OCI-LY1 (cell line): ENCODE measurements at regions not wholly inside any gene's neighbourhood (a gene's known extent, or its start where the extent isn't known, plus 50 kb on each side); places are given as distances from the start of the nearest gene placed in this dataset.

ENCODE experiments used
- H2AFZ ChIP-seq: fragments of 200-600 bp; sonication (generic), shearing (Covaris generic); 2 replicates; pipeline ENCODE4 v1.6.0; 2014; ENCODE audit warnings: antibody characterized with exemption, mild to moderate bottlenecking, low read length
- H3F3A ChIP-seq: fragments of 200-600 bp; sonication (generic), shearing (Covaris generic); 2 replicates; pipeline ENCODE4 v1.6.0; 2014; ENCODE audit warnings: mild to moderate bottlenecking, antibody characterized with exemption, low read length, moderate library complexity; ENCODE audit not compliant: insufficient read depth
- H3K27ac ChIP-seq: fragments of 200-600 bp; sonication (generic); 2 replicates; pipeline ENCODE4 v1.5.1; 2014; ENCODE audit warnings: low read length, mixed run types, mild to moderate bottlenecking, low read depth; ENCODE audit not compliant: poor library complexity, severe bottlenecking
- H3K27me3 ChIP-seq: fragments of 200-600 bp; sonication (generic); 2 replicates; pipeline ENCODE4 v1.6.0; 2014; ENCODE audit warnings: antibody characterized with exemption, mild to moderate bottlenecking, low read length, moderate library complexity; ENCODE audit not compliant: insufficient read depth
- H3K36me3 ChIP-seq: fragments of 200-600 bp; sonication (generic); 2 replicates; pipeline ENCODE4 v1.6.1; 2014; ENCODE audit warnings: mild to moderate bottlenecking, antibody characterized with exemption, low read length, moderate library complexity, mixed read lengths; ENCODE audit not compliant: insufficient read depth
- H3K4me1 ChIP-seq: fragments of 200-600 bp; sonication (generic); 2 replicates; pipeline ENCODE4 v1.5.1; 2014; ENCODE audit warnings: mild to moderate bottlenecking, low read length, moderate library complexity; ENCODE audit not compliant: insufficient read depth, severe bottlenecking
- H3K4me2 ChIP-seq: fragments of 200-600 bp; sonication (generic), shearing (Covaris generic); 2 replicates; pipeline ENCODE4 v1.6.1; 2014; ENCODE audit warnings: low read length
- H3K4me3 ChIP-seq: fragments of 200-600 bp; sonication (generic); 2 replicates; pipeline ENCODE4 v1.5.1; 2014; ENCODE audit warnings: low read length, low read depth, mild to moderate bottlenecking, mixed read lengths; ENCODE audit not compliant: poor library complexity, severe bottlenecking
- H3K79me2 ChIP-seq: fragments of 200-600 bp; shearing (Covaris generic); 2 replicates; pipeline ENCODE4 v1.6.1; 2016; ENCODE audit warnings: mixed run types, low read length, mixed read lengths; ENCODE audit not compliant: insufficient read depth
- H3K9ac ChIP-seq: fragments of 200-600 bp; sonication (generic), shearing (Covaris generic); 2 replicates; pipeline ENCODE4 v1.6.1; 2014; ENCODE audit warnings: mild to moderate bottlenecking, low read length, mixed read lengths
- H3K9me2 ChIP-seq: fragments of 200-600 bp; sonication (generic), shearing (Covaris generic); 2 replicates; pipeline ENCODE4 v1.6.1; 2014; ENCODE audit warnings: low read depth, mild to moderate bottlenecking, low read length, mixed read lengths
- H3K9me3 ChIP-seq: fragments of 200-600 bp; shearing (Covaris generic); 2 replicates; pipeline ENCODE4 v1.6.1; 2014; ENCODE audit warnings: low read length, mixed read lengths
- H4K20me1 ChIP-seq: fragments of 200-600 bp; sonication (generic), shearing (Covaris generic); 2 replicates; pipeline ENCODE4 v1.6.0; 2016; ENCODE audit warnings: mild to moderate bottlenecking, low read length; ENCODE audit not compliant: insufficient read depth
- EZH2 ChIP-seq: fragments of 200-600 bp; sonication (generic), shearing (Covaris generic); IDR thresholded peaks from 2 replicates; pipeline ENCODE4 v1.8.0; 2017; ENCODE audit warnings: borderline replicate concordance, mixed run types, mild to moderate bottlenecking, antibody characterized with exemption, low read length, moderate library complexity, mixed read lengths
- TF ChIP-seq, protein P1 (sequence below): fragments of 200-600 bp; sonication (generic), shearing (Covaris generic); IDR thresholded peaks from 2 replicates; pipeline ENCODE4 v1.5.1; 2017; ENCODE audit warnings: mild to moderate bottlenecking, antibody characterized with exemption, low read length, moderate library complexity, mixed read lengths

DNA sequence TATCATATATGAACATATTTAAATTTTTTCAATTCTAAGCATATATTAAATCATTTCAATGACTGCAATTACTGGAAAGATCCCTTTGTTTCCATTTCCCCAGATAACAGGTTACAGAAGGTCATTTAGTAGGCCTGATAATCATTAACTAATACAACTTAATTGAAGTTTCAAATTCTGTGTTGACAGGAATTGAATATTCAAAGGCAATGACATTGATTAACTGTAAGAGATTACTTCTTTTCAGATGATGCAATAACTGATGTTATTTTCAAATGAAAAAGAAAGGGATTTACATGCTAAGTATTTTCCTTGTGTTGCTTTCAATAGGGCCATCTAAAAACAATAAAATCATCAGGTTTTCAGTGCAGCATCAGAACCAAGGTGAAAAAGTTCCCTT, 81.1 kb upstream of the ENPEP start:
- no peak overlapping the region for H3K4me2 ChIP-seq
- no peaks in the 10 kb centered on the region for H3K4me1 ChIP-seq
- no peaks in the 10 kb centered on the region for H3K9me2 ChIP-seq
- no peaks in the 10 kb centered on the region for H3F3A ChIP-seq
- no peaks in the 10 kb centered on the region for H3K27me3 ChIP-seq
- H3K9me3 ChIP-seq = no peaks in the 10 kb centered on the region
- no peaks in the 10 kb centered on the region for H3K36me3 ChIP-seq
- no peaks in the 10 kb centered on the region for H3K79me2 ChIP-seq
- no peak overlapping the region for H3K27ac ChIP-seq
- H4K20me1 ChIP-seq = no peaks in the 10 kb centered on the region
- no peak overlapping the region for H3K9ac ChIP-seq
- no peak overlapping the region for H2AFZ ChIP-seq
- TF ChIP-seq, protein P1, sequence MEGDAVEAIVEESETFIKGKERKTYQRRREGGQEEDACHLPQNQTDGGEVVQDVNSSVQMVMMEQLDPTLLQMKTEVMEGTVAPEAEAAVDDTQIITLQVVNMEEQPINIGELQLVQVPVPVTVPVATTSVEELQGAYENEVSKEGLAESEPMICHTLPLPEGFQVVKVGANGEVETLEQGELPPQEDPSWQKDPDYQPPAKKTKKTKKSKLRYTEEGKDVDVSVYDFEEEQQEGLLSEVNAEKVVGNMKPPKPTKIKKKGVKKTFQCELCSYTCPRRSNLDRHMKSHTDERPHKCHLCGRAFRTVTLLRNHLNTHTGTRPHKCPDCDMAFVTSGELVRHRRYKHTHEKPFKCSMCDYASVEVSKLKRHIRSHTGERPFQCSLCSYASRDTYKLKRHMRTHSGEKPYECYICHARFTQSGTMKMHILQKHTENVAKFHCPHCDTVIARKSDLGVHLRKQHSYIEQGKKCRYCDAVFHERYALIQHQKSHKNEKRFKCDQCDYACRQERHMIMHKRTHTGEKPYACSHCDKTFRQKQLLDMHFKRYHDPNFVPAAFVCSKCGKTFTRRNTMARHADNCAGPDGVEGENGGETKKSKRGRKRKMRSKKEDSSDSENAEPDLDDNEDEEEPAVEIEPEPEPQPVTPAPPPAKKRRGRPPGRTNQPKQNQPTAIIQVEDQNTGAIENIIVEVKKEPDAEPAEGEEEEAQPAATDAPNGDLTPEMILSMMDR = no peak
- TF ChIP-seq EZH2 = no peak
- no peak overlapping the region for H3K4me3 ChIP-seq

- no peak for TF ChIP-seq EZH2
- TF ChIP-seq, protein P1 = no peak
- H3K4me1 ChIP-seq = no peaks in the 10 kb centered on the region
- H3F3A ChIP-seq = no peaks in the 10 kb centered on the region
- no peak overlapping the region for H3K4me2 ChIP-seq
- no peak overlapping the region for H3K4me3 ChIP-seq
- no peaks in the 10 kb centered on the region for H3K36me3 ChIP-seq
- no peak overlapping the region for H3K9ac ChIP-seq
- no peak overlapping the region for H3K27ac ChIP-seq
- no peaks in the 10 kb centered on the region for H3K79me2 ChIP-seq
- no peaks in the 10 kb centered on the region for H4K20me1 ChIP-seq
- no peaks in the 10 kb centered on the region for H3K27me3 ChIP-seq
- no peaks in the 10 kb centered on the region for H3K9me3 ChIP-seq
- H3K9me2 ChIP-seq = no peaks in the 10 kb centered on the region
- H2AFZ ChIP-seq = no peak overlapping the region
Observed at GRCh38 chr4:110381784-110382183, 94.2 kb upstream of the ENPEP start.

GRCh38 chr4:110372485-110372884, 103.5 kb upstream of the ENPEP start:
- H3K4me2 ChIP-seq = no peak overlapping the region
- no peak for TF ChIP-seq EZH2
- TF ChIP-seq, protein P1 = no peak

More at GRCh38 chr4:110372485-110372884, 103.5 kb upstream of the ENPEP start:
- Histone ChIP-seq H2AFZ (no peak overlapping the region), H3F3A (no peaks in the 10 kb centered on the region), H3K4me3 (no peak overlapping the region), H3K9me2 (no peaks in the 10 kb centered on the region), H3K27me3 (no peaks in the 10 kb centered on the region), H3K36me3 (no peaks in the 10 kb centered on the region), H3K27ac (no peak overlapping the region), H3K4me1 (no peaks in the 10 kb centered on the region), H3K9me3 (no peaks in the 10 kb centered on the region), H4K20me1 (no peaks in the 10 kb centered on the region), H3K79me2 (no peaks in the 10 kb centered on the region), H3K9ac (no peak overlapping the region)
